ENCODE measurements at regions not wholly inside any gene's neighbourhood (a gene's known extent, or its start where the extent isn't known, plus 50 kb on each side); places are given as distances from the start of the nearest gene placed in this dataset.

GRCh38 chr1:117802531-117803257 lies 126.7 kb downstream of the GDAP2 start:
- no peaks in the 10 kb centered on the region for H3K9me3 ChIP-seq (ENCODE audit: control insufficient read depth, low read length)
- no peak overlapping the region for H3K9ac ChIP-seq (ENCODE audit: extremely low read depth, low read length, poor library complexity, severe bottlenecking)
- Mint-ChIP-seq H3K36me3 (ENCODE audit: low read depth) (no peaks in the 10 kb centered on the region), H3K27me3 (ENCODE audit: insufficient read depth) (peaks cover 2% of the 10 kb centered on the region), H3K4me3 (no peak overlapping the region), H3K4me1 (peaks cover 3% of the 10 kb centered on the region), H3K27ac (no peak overlapping the region), H3K9me3 (no peaks in the 10 kb centered on the region)
- no peaks in the 10 kb centered on the region for H3K27me3 ChIP-seq (ENCODE audit: control insufficient read depth, insufficient read depth, low read length, poor library complexity, severe bottlenecking)
- no peak for DNase-seq
- H3K36me3 ChIP-seq (ENCODE audit: control insufficient read depth, insufficient read depth, low read length), result no peaks in the 10 kb centered on the region
- TF ChIP-seq CTCF (conservative IDR thresholded peaks at IDR 0.05), result no peak
- no peak overlapping the region for H3K4me3 ChIP-seq (ENCODE audit: low read length)
- no peak overlapping the region for H3K27ac ChIP-seq (ENCODE audit: low read depth, low read length)
- no peaks in the 10 kb centered on the region for H3K4me1 ChIP-seq (ENCODE audit: control insufficient read depth, insufficient read depth, low read length)
- WGBS, 2 experiments (ENCODE audit: insufficient coverage in 1 of 2, insufficient read length in 1 of 2), result 88 to 91% methylated on average over 2 to 6 of the region's 6 CpGs

GRCh38 chr1:117803318-117803717 lies 126.1 kb downstream of the GDAP2 start:
- no peak for DNase-seq
- H3K27me3 ChIP-seq (ENCODE audit: control insufficient read depth, insufficient read depth, low read length, poor library complexity, severe bottlenecking), result no peaks in the 10 kb centered on the region
- no peak for TF ChIP-seq CTCF (conservative IDR thresholded peaks at IDR 0.05)
- WGBS, 2 experiments (ENCODE audit: insufficient coverage in 1 of 2, insufficient read length in 1 of 2), result 88% methylated on average over 1 of the region's 1 CpG
- Mint-ChIP-seq H3K27ac (no peak overlapping the region), H3K4me1 (peaks cover 3% of the 10 kb centered on the region), H3K27me3 (ENCODE audit: insufficient read depth) (peaks cover 2% of the 10 kb centered on the region), H3K36me3 (ENCODE audit: low read depth) (no peaks in the 10 kb centered on the region), H3K9me3 (no peaks in the 10 kb centered on the region), H3K4me3 (no peak overlapping the region)
- H3K9me3 ChIP-seq (ENCODE audit: control insufficient read depth, low read length), result no peaks in the 10 kb centered on the region
- no peak overlapping the region for H3K4me3 ChIP-seq (ENCODE audit: low read length)
- H3K4me1 ChIP-seq (ENCODE audit: control insufficient read depth, insufficient read depth, low read length), result no peaks in the 10 kb centered on the region
- H3K27ac ChIP-seq (ENCODE audit: low read depth, low read length), result no peak overlapping the region
- H3K9ac ChIP-seq (ENCODE audit: extremely low read depth, low read length, poor library complexity, severe bottlenecking), result no peak overlapping the region
- H3K36me3 ChIP-seq (ENCODE audit: control insufficient read depth, insufficient read depth, low read length), result no peaks in the 10 kb centered on the region

- Mint-ChIP-seq H3K4me1 (peaks cover 3% of the 10 kb centered on the region), H3K9me3 (no peaks in the 10 kb centered on the region), H3K4me3 (no peak overlapping the region), H3K36me3 (ENCODE audit: low read depth) (no peaks in the 10 kb centered on the region), H3K27ac (no peak overlapping the region), H3K27me3 (ENCODE audit: insufficient read depth) (peaks cover 2% of the 10 kb centered on the region)
- Histone ChIP-seq H3K9ac (ENCODE audit: extremely low read depth, low read length, poor library complexity, severe bottlenecking) (no peak overlapping the region), H3K36me3 (ENCODE audit: control insufficient read depth, insufficient read depth, low read length) (no peaks in the 10 kb centered on the region), H3K4me3 (ENCODE audit: low read length) (no peak overlapping the region), H3K4me1 (ENCODE audit: control insufficient read depth, insufficient read depth, low read length) (no peaks in the 10 kb centered on the region), H3K9me3 (ENCODE audit: control insufficient read depth, low read length) (no peaks in the 10 kb centered on the region), H3K27ac (ENCODE audit: low read depth, low read length) (no peak overlapping the region), H3K27me3 (ENCODE audit: control insufficient read depth, insufficient read depth, low read length, poor library complexity, severe bottlenecking) (no peaks in the 10 kb centered on the region)
- no peak for TF ChIP-seq CTCF (conservative IDR thresholded peaks at IDR 0.05)
- no peak for DNase-seq
- 67% methylated on average over 1 of the region's 1 CpG; no CpG with 5 or more reads in 1 of the 2 experiments for WGBS, 2 experiments (ENCODE audit: insufficient coverage in 1 of 2, insufficient read length in 1 of 2)
Measured at GRCh38 chr1:117809764-117810163, 119.7 kb downstream of the GDAP2 start.
